ENCODE measurements at regions not wholly inside any gene's neighbourhood (a gene's known extent, or its start where the extent isn't known, plus 50 kb on each side); places are given as distances from the start of the nearest gene placed in this dataset.

DNA sequence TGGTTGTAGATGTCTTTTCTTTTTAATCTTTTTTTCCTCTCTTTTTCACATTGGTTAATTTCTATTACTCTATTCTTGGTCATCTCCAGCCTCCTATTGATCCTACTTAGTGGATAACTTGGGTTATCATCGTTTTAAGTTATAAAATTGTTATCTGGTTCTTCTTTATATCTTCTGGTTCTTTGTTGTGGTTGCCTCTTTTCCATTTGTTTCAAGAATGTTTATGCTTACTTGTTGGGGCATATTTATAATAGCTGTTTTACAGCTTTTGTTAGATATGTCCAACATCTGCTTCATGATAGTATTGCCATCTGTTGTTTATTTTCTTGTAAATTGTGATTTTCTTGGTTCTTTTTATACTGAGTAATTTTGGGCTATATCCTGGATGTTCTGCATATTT lies 1429.6 kb downstream of the TBC1D22A start:
- DNase-seq (ENCODE audit: missing footprints): no peak
- ATAC-seq: no peak
- intact Hi-C loops (cut with DNase I): no loop called here

DNA sequence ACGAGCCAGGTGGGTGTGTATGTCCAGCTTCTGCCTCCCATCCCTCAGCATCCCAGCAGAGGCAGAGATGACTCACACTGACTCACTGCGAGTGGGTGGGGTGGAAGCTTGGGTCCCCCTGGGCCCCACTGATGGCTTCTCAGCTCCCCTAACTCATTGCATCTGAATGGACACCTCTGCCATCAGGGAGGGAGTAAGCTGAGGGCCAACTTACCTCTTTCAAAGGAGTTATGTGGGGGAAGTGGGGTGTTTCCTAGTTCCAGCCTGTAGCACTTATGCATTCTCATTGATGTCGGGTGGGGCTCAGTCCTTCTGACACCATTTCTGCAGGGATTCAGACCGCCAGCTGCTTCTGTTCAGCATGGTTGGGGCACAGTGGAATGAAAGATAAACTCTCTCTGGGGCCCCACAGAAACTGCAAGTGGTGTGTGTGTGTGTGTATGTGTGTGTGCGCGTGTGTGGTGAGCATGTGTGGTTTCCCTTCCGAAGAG lies 1425.8 kb downstream of the TBC1D22A start:
- ATAC-seq (no peak), DNase-seq (ENCODE audit: missing footprints) (no peak)
- intact Hi-C loops (cut with DNase I): no loop called here

DNA sequence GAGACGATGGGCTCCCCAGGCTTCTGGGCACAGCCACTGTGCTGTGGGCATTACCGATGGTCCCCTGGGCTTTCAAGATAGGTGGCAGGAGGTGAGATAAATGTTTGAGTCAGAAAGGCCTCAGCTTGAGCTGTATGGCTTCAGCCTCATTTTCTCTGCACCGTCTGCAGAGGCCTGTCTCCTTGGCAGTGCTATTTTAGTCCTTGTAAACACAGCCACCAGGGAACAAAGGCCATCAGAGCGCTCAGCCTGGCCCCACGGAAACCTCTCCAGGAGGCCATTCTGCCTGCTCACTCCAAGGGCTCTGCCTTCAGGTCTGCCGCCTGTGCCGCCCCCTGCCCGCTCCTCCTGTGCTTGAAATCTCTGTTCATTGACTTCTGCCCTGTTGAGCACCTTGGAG lies 1424.9 kb downstream of the TBC1D22A start:
- intact Hi-C loops (cut with DNase I): no loop called here
- ATAC-seq: no peak
- DNase-seq (ENCODE audit: missing footprints): no peak

DNA sequence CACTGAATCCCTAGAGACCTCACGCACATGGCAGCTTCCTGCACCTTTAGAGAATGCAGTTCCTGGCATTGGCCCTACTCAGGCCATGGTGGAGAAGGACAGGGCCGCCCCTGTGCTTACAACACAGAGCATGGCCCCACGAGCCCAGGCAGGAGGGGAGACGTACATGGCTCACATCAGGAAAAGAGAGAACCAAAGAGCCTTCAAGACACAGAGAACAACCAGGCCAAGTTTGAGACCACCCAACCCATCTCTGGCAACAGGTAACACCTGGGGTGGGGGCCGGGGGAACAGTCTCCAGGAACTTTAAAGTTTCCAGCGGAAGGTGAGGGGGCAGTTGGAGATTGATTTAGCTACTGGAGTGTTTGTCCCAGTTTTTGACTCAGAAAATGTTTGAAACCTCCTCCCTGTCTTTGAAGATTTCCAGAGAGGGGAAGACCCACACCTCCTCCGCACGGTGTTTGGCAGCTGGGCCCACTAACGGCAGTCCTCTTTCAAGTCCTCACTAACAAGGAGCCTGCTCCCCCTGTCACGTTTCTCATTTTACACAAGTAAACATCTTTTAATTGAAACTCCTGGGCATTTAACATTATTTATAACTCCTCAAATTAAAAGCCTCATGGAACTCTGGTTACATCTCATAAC lies 1423.8 kb downstream of the TBC1D22A start:
- DNase-seq (ENCODE audit: missing footprints) (no peak), ATAC-seq (no peak)
- intact Hi-C loops (cut with DNase I): no loop called here

DNA sequence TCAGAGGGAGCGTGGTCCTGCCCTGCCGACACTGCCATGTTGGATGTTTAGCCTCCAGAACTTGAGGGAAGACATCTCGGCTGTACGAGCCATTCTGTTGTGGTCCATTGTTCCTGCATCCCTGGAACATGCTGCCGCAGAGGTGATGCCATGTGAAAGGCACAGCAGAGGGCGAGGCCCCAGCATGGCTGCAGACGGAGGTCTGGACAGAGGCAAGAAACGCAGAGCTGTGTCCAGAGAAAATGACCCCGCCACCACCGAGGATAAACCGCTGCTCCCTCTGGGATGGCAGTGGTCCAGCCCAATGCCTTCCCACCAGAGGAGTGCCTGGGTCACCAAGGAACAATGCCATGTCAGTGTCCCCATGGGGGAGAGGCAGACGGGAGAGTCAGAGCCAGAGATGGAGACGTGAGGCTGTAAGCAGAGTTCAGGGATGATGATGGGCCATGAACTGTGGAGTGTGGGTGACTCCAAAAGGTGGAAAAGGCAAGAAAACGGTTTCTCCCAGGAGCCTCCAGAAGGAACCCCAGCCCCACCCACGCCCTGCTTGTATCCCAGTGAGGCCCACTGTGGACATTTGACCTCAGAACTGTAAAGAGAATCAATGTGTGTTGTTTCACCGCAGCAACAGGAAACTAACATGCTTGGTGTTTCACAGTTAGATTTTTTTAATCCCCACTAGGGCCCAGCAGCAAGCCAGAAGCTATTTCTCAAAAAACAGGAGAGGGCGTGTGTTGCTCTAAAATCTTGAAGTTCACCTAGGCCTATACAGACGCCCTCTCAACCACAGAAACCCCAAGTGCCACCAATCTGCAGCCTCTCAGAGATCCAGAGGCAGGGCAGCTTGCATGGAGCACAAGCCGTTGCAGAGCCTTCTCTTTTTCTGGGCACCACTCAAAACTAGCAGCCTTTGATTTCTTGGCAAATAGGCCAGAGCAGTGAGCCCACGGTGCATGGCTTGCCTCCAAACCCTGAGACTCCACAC lies 1422.9 kb downstream of the TBC1D22A start:
- ATAC-seq (no peak), DNase-seq (ENCODE audit: missing footprints) (no peak)
- intact Hi-C loops (cut with DNase I): no loop called here

DNA sequence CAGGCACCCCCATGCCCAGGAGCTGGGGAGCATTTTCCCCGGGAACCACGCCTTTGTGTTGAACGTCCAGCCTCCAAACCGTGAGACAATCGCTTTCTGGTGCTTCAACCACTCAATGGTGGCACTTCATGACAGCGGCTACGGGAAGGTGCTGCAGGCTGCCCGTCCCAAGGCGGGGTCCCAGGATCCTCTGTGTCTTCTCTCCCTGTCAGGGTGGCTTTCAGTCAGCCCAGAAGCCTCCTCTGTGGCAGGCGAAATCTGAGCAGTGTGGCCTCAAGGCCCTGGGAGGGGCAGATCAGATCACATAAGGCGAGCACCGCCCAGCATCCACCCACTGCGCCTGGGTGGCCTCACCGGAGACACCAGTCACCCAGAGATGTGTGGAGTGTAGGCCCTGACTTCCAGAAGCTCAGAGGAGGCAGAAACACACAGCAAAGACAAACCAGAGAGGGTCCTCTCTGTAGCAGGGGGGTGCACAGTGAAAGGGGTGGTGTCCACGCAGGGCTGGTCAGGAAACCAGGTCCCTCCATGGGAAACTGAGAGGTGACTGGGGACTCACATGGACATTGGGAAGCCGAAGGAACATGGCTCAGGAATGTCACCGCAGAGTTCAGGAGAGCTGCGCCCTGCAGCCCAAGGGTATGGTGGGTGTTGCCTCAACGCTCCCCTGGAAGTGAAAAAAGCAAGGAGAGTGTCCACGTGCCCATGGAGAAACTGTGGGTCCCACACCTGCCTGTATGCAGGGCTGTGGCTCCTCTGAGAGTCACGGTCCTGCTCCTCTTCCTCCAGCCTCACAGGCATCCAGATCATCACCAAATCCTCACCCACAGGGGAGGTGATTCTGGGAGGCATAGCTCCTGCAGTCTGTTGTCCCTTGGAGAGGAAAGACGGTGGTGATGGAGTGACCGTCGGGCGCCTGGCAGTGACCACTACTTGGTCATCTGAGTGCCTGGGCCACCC lies 1420.7 kb downstream of the TBC1D22A start:
- ATAC-seq (no peak), DNase-seq (ENCODE audit: missing footprints) (no peak)
- intact Hi-C loops (cut with DNase I): no loop called here

DNA sequence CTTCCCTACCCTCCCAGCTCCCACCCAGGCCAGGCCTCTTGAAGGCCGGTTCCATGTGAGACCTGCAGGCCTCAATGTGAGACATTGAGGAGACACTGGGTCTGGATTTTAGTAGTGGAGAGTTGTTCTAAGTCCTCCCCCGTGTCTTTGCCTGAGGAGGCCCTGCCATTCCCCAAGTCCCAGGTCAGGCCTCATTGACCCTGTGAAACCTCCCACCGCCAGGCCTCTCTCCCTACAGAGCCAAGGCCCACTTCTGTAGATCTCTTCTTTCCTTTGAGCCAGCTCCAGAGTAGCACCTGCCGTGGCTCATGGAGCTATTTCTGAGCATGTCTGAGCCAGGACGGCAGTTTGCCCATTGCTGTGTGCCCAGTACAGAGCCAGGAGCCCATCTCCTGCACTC lies 1419.6 kb downstream of the TBC1D22A start:
- intact Hi-C loops (cut with DNase I): no loop called here
- ATAC-seq: no peak
- no peak for DNase-seq (ENCODE audit: missing footprints)

DNA sequence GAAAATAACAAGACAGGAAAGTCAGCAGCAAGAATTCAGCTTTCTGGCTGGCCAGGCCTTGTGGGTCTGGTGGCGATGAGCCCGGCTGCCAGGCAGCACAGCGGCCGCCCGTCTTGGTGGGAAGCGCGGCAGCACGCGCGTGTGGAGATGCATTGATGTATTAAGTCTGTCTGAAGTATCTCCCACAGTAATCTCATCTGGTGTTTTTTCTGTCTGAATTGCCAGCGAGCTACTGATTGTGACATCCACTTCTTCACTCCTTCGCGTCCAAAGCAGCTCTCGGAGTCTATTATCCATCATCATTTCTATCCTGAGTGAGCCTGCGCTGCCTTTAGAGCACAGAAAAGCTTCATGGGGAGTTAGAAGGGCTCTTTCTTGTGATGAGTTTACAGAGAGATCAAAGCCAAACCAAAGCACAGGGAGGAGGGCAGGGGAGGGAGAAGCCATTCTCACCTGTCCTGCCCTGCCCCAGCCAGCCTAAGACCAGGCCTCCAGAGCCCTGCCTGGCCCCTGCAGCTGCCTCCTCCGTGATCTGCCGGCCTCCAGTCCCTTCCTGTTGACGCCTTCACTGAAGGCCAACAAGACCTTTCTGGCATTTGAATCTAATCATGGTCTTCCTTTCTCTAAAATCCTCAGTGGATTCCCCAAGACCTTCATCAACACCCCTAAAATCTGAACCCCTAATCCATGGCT lies 1419.0 kb downstream of the TBC1D22A start:
- intact Hi-C loops (cut with DNase I): no loop called here
- ATAC-seq (no peak), DNase-seq (ENCODE audit: missing footprints) (no peak)

DNA sequence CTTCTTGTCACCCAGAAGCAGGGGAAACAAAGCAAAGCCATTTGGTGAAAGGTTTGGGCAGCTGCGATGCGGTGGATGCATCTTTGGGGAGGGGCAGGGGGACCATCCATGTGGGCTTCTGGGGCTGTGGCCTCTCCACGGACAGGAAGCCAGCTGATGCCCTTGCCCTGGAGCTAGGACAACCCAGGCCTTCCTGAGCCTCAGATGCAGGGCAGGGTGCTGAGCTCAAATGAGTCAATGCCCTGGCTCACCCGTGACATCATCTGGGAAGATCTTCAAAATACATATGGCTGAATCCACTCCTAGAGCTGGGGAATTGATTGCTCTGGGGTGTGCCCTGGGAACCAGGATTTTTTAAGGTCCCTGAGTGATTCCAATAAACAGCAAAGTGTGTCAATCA lies 1418.2 kb downstream of the TBC1D22A start:
- DNase-seq (ENCODE audit: missing footprints) (no peak), ATAC-seq (no peak)
- intact Hi-C loops (cut with DNase I): no loop called here

DNA sequence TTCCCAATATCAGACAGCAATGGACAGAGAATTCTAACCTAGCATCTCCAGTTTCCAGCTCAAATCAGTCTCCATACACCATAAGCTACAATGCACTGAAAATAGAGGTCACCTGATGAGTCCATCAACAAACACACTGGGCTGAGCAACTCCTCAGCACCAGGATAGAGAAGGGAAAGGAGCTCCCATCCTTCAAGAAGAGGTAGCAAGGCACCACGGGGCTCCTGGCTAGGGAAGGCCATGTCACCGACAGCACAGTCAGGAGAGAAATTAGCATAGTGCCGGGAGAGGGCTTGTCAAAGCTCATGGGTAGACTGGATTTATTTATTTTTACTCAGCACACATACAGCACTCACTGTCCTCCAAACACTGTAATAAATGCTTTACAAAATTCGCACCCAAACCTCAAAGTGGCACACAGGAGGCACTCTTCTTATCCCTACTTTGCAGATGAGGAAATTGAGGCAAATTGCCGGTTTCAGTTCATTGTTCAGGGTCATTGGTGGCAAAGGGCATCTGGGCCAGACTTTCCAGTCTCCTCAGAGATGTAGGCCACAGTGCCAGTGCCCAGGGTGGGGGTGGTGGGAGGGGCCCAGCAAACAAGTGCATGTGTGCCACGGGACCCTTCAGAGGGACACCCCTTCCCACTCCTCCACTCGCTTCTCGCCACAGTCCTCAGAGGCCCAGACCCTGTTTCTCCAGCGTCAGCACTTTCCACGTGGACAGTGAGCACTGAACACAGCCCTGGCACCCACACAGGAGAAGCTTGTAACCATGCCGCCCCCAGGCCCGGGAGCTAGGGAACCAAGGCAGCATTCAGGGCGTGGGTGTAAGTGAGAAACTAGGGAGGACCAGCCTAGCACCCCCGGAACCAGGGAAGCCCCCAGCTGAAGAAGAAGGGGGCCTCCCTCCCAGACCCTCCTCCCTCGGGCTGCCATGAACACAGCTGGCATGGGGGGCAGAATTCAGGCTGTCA lies 1417.4 kb downstream of the TBC1D22A start:
- intact Hi-C loops (cut with DNase I): no loop called here
- DNase-seq (ENCODE audit: missing footprints) (no peak), ATAC-seq (no peak)

DNA sequence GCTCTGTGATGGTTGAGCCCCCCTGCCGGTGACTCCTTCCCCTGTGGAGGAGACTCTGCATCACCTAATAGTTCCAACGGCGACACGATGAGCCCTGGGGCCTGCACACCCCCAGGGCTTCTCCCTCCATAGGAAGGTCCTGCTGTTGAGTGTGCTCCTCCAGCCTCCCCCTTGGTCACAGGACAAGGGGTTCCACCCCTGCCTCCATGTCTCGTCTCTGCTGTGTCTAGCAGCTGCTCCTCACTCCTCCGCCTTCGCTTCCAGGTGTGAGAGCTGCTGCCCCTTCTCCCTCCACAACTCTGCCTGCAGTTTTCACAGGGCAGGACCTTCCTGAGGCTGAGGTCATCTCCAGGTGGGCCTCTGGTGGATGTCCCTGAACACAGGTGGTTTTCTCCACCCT lies 1416.1 kb downstream of the TBC1D22A start:
- intact Hi-C loops (cut with DNase I): no loop called here
- no peak for ATAC-seq
- DNase-seq (ENCODE audit: missing footprints): no peak

DNA sequence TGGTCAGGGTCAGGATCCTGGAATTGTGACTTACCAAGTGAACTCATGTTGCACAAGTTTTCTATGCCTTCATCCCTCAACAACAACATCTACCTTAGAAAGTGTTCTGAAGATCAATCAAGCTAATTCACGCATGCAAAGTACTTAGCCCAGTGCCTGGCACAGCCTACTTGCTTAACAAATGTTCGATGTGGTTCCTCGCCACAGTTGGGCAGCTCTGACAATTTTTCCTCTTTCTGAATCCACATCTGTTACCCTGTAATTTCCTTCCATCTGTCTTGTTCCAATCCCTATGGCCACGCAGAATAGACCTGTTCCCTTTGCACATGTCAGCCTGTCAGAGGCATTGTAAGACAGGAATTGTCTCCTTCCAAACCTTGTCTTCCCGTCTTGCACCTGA lies 1415.2 kb downstream of the TBC1D22A start:
- intact Hi-C loops (cut with DNase I): no loop called here
- DNase-seq (ENCODE audit: missing footprints) (no peak), ATAC-seq (no peak)

DNA sequence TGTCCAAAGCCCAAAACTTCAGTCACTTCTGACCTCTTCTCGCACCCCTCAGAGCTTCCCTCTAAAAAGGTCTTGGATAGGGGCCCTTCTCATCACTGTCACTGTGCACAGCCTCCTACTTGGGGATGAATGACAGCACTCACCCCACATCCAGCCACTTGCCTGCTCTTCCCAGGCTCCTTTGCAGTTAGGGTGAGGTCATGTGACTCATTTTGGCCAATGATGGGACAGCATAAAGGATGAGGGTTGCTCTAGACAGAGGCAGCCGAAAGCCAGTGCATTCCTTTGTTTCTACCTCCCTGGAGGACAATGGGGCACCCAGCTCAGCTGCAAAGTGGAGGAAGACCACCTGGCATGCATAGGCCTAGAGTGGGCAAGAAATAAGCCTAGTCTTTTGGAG lies 1413.3 kb downstream of the TBC1D22A start:
- DNase-seq (ENCODE audit: missing footprints) (no peak), ATAC-seq (no peak)
- intact Hi-C loops (cut with DNase I): no loop called here

DNA sequence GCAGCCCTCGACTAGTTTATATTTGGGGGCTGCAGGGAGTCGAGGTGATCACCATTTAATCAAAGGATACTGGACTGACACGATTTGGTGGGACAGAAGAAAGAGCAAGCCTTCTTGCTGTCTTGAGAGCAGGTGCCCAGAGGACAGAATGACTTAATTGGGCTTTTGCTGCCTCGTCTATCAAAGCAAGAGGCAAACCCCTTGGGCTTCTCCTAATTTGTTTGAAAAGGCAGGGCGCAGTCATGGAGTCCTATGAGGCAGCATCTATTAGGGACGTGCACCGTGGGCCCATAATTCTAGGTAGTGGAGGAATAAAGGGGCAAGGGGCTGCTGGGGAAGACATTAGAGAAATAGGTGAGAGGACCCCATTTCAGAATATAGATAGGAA lies 1411.3 kb downstream of the TBC1D22A start:
- ATAC-seq: no peak
- DNase-seq (ENCODE audit: missing footprints): no peak
- intact Hi-C loops (cut with DNase I): no loop called here

DNA sequence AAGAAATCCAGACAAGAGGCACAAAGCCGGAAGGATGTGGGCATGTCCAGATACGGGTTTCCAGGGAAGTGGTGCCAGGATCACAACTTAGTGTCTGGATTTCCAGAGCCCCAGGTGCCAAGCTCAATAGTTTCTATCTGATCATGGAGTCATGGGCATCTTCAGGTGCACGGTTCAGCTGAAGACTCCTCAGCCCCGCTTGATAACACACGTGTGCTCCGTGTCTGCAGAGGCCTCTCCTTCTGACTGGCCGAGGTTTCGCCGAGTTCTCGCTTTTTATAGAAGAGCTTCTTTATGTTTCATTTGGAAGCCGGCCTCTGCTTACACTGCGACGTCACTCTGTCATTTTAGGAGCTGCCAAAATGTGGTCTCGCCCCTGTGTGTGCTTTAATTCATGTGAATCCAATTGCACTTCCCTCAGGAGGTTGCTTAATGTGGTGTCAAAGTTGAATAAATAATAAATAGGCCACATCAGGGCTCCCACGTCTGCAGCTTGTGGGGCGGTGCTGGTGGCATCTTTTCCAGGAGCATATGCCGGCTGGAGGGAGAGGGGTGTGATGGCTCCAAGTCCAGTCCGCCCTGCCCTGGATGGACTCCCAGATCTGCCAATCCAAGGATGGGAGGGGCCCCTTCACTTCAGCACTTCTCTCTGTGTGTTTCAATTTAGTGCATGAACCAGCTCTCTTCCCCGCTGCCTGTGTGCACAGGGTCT lies 1410.8 kb downstream of the TBC1D22A start:
- intact Hi-C loops (cut with DNase I): no loop called here
- no peak for ATAC-seq

DNA sequence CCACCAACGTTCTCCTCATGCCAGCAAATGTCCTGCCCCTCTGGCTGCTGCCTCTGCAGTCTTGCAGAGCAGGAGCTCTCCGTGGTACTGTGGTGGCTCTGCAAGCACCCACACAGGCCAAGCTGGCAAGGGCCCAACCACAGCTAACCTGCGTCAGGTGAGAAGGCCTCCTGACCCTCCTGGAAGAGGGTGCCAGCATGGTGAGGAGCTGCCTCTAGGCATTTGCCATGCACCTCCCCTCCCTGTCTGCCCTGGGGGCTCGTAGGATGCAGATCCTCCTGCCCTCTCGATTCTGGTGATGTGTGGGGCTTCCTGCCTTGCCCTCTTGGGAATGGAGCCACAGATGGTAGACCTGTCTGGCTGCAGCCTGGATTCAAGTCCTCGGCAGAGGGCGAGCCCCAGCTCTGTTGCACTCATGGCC lies 1408.8 kb downstream of the TBC1D22A start:
- no peak for ATAC-seq
- DNase-seq (ENCODE audit: missing footprints): no peak

More for the DNA sequence above, 1410.8 kb downstream of the TBC1D22A start:
- DNase-seq (ENCODE audit: missing footprints): no peak

DNA sequence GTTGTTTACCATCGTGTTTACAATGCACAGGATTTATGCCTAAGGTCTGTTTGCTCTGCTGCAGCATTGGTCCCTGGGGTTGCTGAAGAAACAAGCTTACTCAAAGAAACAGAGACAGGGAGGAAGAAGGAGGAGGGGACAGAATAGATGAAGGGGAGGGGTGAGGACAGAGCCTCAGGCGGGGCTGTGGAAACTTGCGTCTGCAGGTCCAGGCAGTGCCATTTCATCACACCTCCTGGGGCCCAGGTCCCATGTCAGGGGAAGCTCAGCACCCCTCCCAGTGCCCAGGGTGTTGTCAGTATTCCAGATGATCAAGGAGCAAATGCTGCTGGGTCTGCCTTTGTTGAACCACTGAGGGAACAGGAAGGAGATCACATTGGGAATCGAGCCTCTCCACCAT lies 1406.8 kb downstream of the TBC1D22A start:
- DNase-seq (ENCODE audit: missing footprints) (no peak), ATAC-seq (no peak)
- intact Hi-C loops (cut with DNase I): no loop called here

More for the DNA sequence above, 1408.8 kb downstream of the TBC1D22A start:
- intact Hi-C loops (cut with DNase I): no loop called here

Measured in Right ventricle myocardium inferior (tissue), 1 donor.